ENCODE measurements at regions not wholly inside any gene's neighbourhood (a gene's known extent, or its start where the extent isn't known, plus 50 kb on each side); places are given as distances from the start of the nearest gene placed in this dataset.

DNA sequence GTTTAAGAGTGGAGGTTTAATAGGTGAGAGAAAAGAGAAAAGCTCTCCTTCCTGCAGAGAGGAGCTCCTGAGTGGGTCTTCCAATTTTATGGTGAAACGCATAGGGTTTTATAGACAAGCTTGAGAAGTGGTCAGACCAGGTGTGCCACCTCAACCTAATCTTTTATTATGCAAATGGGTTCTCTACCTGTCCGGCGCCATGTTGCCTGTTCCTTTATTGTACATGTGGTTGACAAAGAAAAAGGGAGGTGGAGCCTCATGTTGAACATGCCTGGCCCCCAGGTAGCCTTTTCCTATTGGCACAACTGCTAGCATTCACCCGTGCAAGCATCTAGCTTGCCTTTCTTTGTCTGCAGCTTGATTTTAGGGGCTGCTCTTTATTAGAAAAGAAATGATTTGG, 115.9 kb upstream of the F13A1 start:
- no CpG with 5 or more reads among the region's 4 CpGs for WGBS (ENCODE audit: extremely low coverage, insufficient coverage, insufficient read length)
- no peak for DNase-seq
- no peaks in the 10 kb centered on the region for H3K9me3 ChIP-seq (ENCODE audit: insufficient read depth, low read depth, low read length)

GRCh38 chr6:6436946-6437345, 116.5 kb upstream of the F13A1 start:
- H3K23ac ChIP-seq (ENCODE audit: low read length) = no peak overlapping the region
- H2AFZ ChIP-seq (ENCODE audit: insufficient read depth, low read length, poor library complexity) = no peak overlapping the region
- no peak overlapping the region for H3K4ac ChIP-seq (ENCODE audit: low read depth, low read length)
- H4K12ac ChIP-seq (ENCODE audit: low read depth, low read length) = no peak overlapping the region
- H3K9me3 ChIP-seq (ENCODE audit: insufficient read depth, low read depth, low read length) = no peaks in the 10 kb centered on the region
- H3K36me3 ChIP-seq (ENCODE audit: control insufficient read depth in 1 of 2, insufficient read depth in 2 of 2, low read length in 2 of 2) = no peaks in the 10 kb centered on the region
- H3K27me3 ChIP-seq (ENCODE audit: insufficient read depth, low read length) = no peaks in the 10 kb centered on the region
- no peaks in the 10 kb centered on the region for H3K79me1 ChIP-seq (ENCODE audit: low read length)
- H3K9ac ChIP-seq (ENCODE audit: low read length) = no peak overlapping the region
- no peak overlapping the region for H3K14ac ChIP-seq (ENCODE audit: low read length)
- H3K4me2 ChIP-seq (ENCODE audit: low read length) = no peak overlapping the region
- DNase-seq = peak; percentile 50 to 95
- H3K18ac ChIP-seq (ENCODE audit: low read length) = no peak overlapping the region
- H3K4me1 ChIP-seq (ENCODE audit: control insufficient read depth in 1 of 2, insufficient read depth in 2 of 2, low read length in 2 of 2) = no peaks in the 10 kb centered on the region
- no CpG with 5 or more reads among the region's 3 CpGs for WGBS (ENCODE audit: extremely low coverage, insufficient coverage, insufficient read length)
- no peak overlapping the region for H2BK5ac ChIP-seq (ENCODE audit: low read depth, low read length, poor library complexity)
- H2BK12ac ChIP-seq (ENCODE audit: low read length) = no peak overlapping the region
- H4K91ac ChIP-seq (ENCODE audit: low read depth, low read length) = no peak overlapping the region
- H3K27ac ChIP-seq (ENCODE audit: low read depth, low read length) = no peak overlapping the region
- no peak overlapping the region for H2AK5ac ChIP-seq (ENCODE audit: low read length)
- H2BK120ac ChIP-seq (ENCODE audit: insufficient read depth, low read length, poor library complexity) = no peak overlapping the region
- no peaks in the 10 kb centered on the region for H3K79me2 ChIP-seq (ENCODE audit: control insufficient read depth, insufficient read depth, low read length, poor library complexity)
- no peak overlapping the region for H3K4me3 ChIP-seq (ENCODE audit: low read depth, low read length)
- no peak overlapping the region for H4K8ac ChIP-seq (ENCODE audit: low read depth, low read length)

More for the DNA sequence above, 115.9 kb upstream of the F13A1 start:
- Histone ChIP-seq H3K27me3 (ENCODE audit: insufficient read depth, low read length) (no peaks in the 10 kb centered on the region), H3K27ac (ENCODE audit: low read depth, low read length) (no peak overlapping the region), H2BK5ac (ENCODE audit: low read depth, low read length, poor library complexity) (no peak overlapping the region), H3K79me2 (ENCODE audit: control insufficient read depth, insufficient read depth, low read length, poor library complexity) (no peaks in the 10 kb centered on the region), H4K12ac (ENCODE audit: low read depth, low read length) (no peak overlapping the region), H4K8ac (ENCODE audit: low read depth, low read length) (no peak overlapping the region), H3K14ac (ENCODE audit: low read length) (no peak overlapping the region), H2BK12ac (ENCODE audit: low read length) (no peak overlapping the region), H2AFZ (ENCODE audit: insufficient read depth, low read length, poor library complexity) (no peak overlapping the region), H3K36me3 (ENCODE audit: control insufficient read depth in 1 of 2, insufficient read depth in 2 of 2, low read length in 2 of 2) (no peaks in the 10 kb centered on the region), H3K23ac (ENCODE audit: low read length) (no peak overlapping the region), H3K9ac (ENCODE audit: low read length) (no peak overlapping the region), H4K91ac (ENCODE audit: low read depth, low read length) (no peak overlapping the region), H3K18ac (ENCODE audit: low read length) (no peak overlapping the region), H3K79me1 (ENCODE audit: low read length) (no peaks in the 10 kb centered on the region), H2AK5ac (ENCODE audit: low read length) (no peak overlapping the region), H3K4ac (ENCODE audit: low read depth, low read length) (no peak overlapping the region), H2BK120ac (ENCODE audit: insufficient read depth, low read length, poor library complexity) (no peak overlapping the region), H3K4me3 (ENCODE audit: low read depth, low read length) (no peak overlapping the region), H3K4me2 (ENCODE audit: low read length) (no peak overlapping the region), H3K4me1 (ENCODE audit: control insufficient read depth in 1 of 2, insufficient read depth in 2 of 2, low read length in 2 of 2) (no peaks in the 10 kb centered on the region)

- Histone ChIP-seq H3K27me3 (ENCODE audit: insufficient read depth, low read length) (no peaks in the 10 kb centered on the region), H3K27ac (ENCODE audit: low read depth, low read length) (no peak overlapping the region), H2AK5ac (ENCODE audit: low read length) (no peak overlapping the region), H3K79me2 (ENCODE audit: control insufficient read depth, insufficient read depth, low read length, poor library complexity) (no peaks in the 10 kb centered on the region), H3K4me1 (ENCODE audit: control insufficient read depth in 1 of 2, insufficient read depth in 2 of 2, low read length in 2 of 2) (no peaks in the 10 kb centered on the region), H3K36me3 (ENCODE audit: control insufficient read depth in 1 of 2, insufficient read depth in 2 of 2, low read length in 2 of 2) (no peaks in the 10 kb centered on the region), H2BK120ac (ENCODE audit: insufficient read depth, low read length, poor library complexity) (no peak overlapping the region), H4K91ac (ENCODE audit: low read depth, low read length) (no peak overlapping the region), H4K12ac (ENCODE audit: low read depth, low read length) (no peak overlapping the region), H3K4me3 (ENCODE audit: low read depth, low read length) (no peak overlapping the region), H4K8ac (ENCODE audit: low read depth, low read length) (no peak overlapping the region), H2BK5ac (ENCODE audit: low read depth, low read length, poor library complexity) (no peak overlapping the region), H3K23ac (ENCODE audit: low read length) (no peak overlapping the region), H3K4ac (ENCODE audit: low read depth, low read length) (no peak overlapping the region), H2BK12ac (ENCODE audit: low read length) (no peak overlapping the region), H3K18ac (ENCODE audit: low read length) (no peak overlapping the region), H3K4me2 (ENCODE audit: low read length) (no peak overlapping the region), H3K9me3 (ENCODE audit: insufficient read depth, low read depth, low read length) (no peaks in the 10 kb centered on the region), H3K14ac (ENCODE audit: low read length) (no peak overlapping the region), H2AFZ (ENCODE audit: insufficient read depth, low read length, poor library complexity) (no peak overlapping the region), H3K79me1 (ENCODE audit: low read length) (no peaks in the 10 kb centered on the region), H3K9ac (ENCODE audit: low read length) (no peak overlapping the region)
- no CpG with 5 or more reads among the region's 2 CpGs for WGBS (ENCODE audit: extremely low coverage, insufficient coverage, insufficient read length)
- peak in 1 of 2 donors; percentile 12 for DNase-seq
Measured at GRCh38 chr6:6438286-6438685, 117.8 kb upstream of the F13A1 start.

DNA sequence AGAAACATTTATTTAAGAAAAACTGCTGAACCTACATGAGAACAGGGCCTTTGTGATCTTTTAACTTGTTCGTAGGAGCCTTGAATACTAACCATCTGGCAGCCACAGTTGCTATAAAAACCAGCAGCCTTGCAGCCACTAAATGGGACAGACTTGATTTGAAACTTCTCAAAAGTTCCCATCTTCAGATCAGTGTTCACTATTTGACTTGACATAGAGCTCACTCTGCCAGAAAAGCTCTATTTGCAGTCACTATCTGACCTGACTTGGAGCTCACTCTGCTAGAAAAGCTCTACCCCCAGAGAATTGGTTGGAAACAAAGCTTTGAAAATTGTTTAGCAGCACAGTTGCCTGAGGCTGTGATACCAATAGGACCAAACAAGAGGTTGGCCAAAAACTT, 119.3 kb upstream of the F13A1 start:
- Histone ChIP-seq H2AK5ac (ENCODE audit: low read length) (no peak overlapping the region), H3K4ac (ENCODE audit: low read depth, low read length) (no peak overlapping the region), H4K91ac (ENCODE audit: low read depth, low read length) (no peak overlapping the region), H3K79me2 (ENCODE audit: control insufficient read depth, insufficient read depth, low read length, poor library complexity) (no peaks in the 10 kb centered on the region), H3K4me3 (ENCODE audit: low read depth, low read length) (no peak overlapping the region), H3K18ac (ENCODE audit: low read length) (no peak overlapping the region), H3K4me2 (ENCODE audit: low read length) (no peak overlapping the region), H2BK5ac (ENCODE audit: low read depth, low read length, poor library complexity) (no peak overlapping the region), H3K36me3 (ENCODE audit: control insufficient read depth in 1 of 2, insufficient read depth in 2 of 2, low read length in 2 of 2) (no peaks in the 10 kb centered on the region), H3K23ac (ENCODE audit: low read length) (no peak overlapping the region), H2BK120ac (ENCODE audit: insufficient read depth, low read length, poor library complexity) (no peak overlapping the region), H3K4me1 (ENCODE audit: control insufficient read depth in 1 of 2, insufficient read depth in 2 of 2, low read length in 2 of 2) (no peaks in the 10 kb centered on the region), H3K79me1 (ENCODE audit: low read length) (no peaks in the 10 kb centered on the region), H3K9me3 (ENCODE audit: insufficient read depth, low read depth, low read length) (no peaks in the 10 kb centered on the region), H3K14ac (ENCODE audit: low read length) (no peak overlapping the region), H2BK12ac (ENCODE audit: low read length) (no peak overlapping the region), H3K27ac (ENCODE audit: low read depth, low read length) (no peak overlapping the region), H3K27me3 (ENCODE audit: insufficient read depth, low read length) (no peaks in the 10 kb centered on the region), H4K8ac (ENCODE audit: low read depth, low read length) (no peak overlapping the region), H4K12ac (ENCODE audit: low read depth, low read length) (no peak overlapping the region), H2AFZ (ENCODE audit: insufficient read depth, low read length, poor library complexity) (no peak overlapping the region), H3K9ac (ENCODE audit: low read length) (no peak overlapping the region)
- no CpG with 5 or more reads among the region's 1 CpG for WGBS (ENCODE audit: extremely low coverage, insufficient coverage, insufficient read length)
- DNase-seq = no peak

All from trophoblast cell (in vitro differentiated cells and primary cell).